ENCODE measurements at regions not wholly inside any gene's neighbourhood (a gene's known extent, or its start where the extent isn't known, plus 50 kb on each side); places are given as distances from the start of the nearest gene placed in this dataset.

GRCh38 chr4:89446193-89446592 lies 138.6 kb upstream of the GPRIN3 start:
- CTCF ChIA-PET, result no interaction called here

GRCh38 chr4:89439533-89439932 lies 131.9 kb upstream of the GPRIN3 start:
- Mint-ChIP-seq H3K27me3 (ENCODE audit: low read depth) (peaks cover 2% of the 10 kb centered on the region), H3K4me1 (ENCODE audit: low read depth) (peaks cover 10% of the 10 kb centered on the region), H3K36me3 (ENCODE audit: low read depth) (no peaks in the 10 kb centered on the region), H3K4me3 (no peak overlapping the region), H3K27ac (no peak overlapping the region), H3K9me3 (ENCODE audit: insufficient read depth) (peaks cover 4% of the 10 kb centered on the region)
- CTCF ChIA-PET, result interaction anchor here (1.0 to 2.3 kb wide), 3 partner anchors 30 to 222 kb away, joined by 3 to 26 read pairs (median 4); no protein-coding TSS in a partner anchor
- POLR2A ChIA-PET, result no interaction called here
- DNase-seq (no peak), ATAC-seq (no peak)

More at GRCh38 chr4:89446193-89446592, 138.6 kb upstream of the GPRIN3 start:
- ATAC-seq (no peak), DNase-seq (no peak)
- Mint-ChIP-seq H3K27ac (no peak overlapping the region), H3K4me1 (ENCODE audit: low read depth) (no peaks in the 10 kb centered on the region), H3K36me3 (ENCODE audit: low read depth) (peaks cover 9% of the 10 kb centered on the region), H3K4me3 (no peak overlapping the region), H3K9me3 (ENCODE audit: insufficient read depth) (peaks cover 15% of the 10 kb centered on the region), H3K27me3 (ENCODE audit: low read depth) (no peaks in the 10 kb centered on the region)
- POLR2A ChIA-PET, result no interaction called here

- POLR2A ChIA-PET, result no interaction called here
- ATAC-seq (peak; percentile 72), DNase-seq (peak; percentile 59)
- Mint-ChIP-seq H3K27me3 (ENCODE audit: low read depth) (peaks cover 2% of the 10 kb centered on the region), H3K27ac (peak overlapping the region; percentile 73), H3K9me3 (ENCODE audit: insufficient read depth) (no peaks in the 10 kb centered on the region), H3K4me3 (no peak overlapping the region), H3K4me1 (ENCODE audit: low read depth) (peaks cover 13% of the 10 kb centered on the region), H3K36me3 (ENCODE audit: low read depth) (no peaks in the 10 kb centered on the region)
- CTCF ChIA-PET, result interaction anchor here (0.6 to 2.3 kb wide), 4 partner anchors 31 to 213 kb away, joined by 3 to 26 read pairs (median 4); no protein-coding TSS in a partner anchor
Observed at GRCh38 chr4:89438102-89438831, 130.7 kb upstream of the GPRIN3 start.

- ATAC-seq (peak; percentile 70), DNase-seq (no peak)
- Mint-ChIP-seq H3K4me1 (ENCODE audit: low read depth) (peaks cover 13% of the 10 kb centered on the region), H3K27me3 (ENCODE audit: low read depth) (peaks cover 2% of the 10 kb centered on the region), H3K4me3 (no peak overlapping the region), H3K9me3 (ENCODE audit: insufficient read depth) (no peaks in the 10 kb centered on the region), H3K36me3 (ENCODE audit: low read depth) (no peaks in the 10 kb centered on the region), H3K27ac (no peak overlapping the region)
- ChIA-PET POLR2A (interaction anchor here (0.6 to 1.2 kb wide), 2 partner anchors 208 to 251 kb away, joined by 3 to 4 read pairs; no protein-coding TSS in a partner anchor), CTCF (interaction anchor here (0.6 to 2.2 kb wide), 20 partner anchors 22 to 278 kb away, joined by 3 to 80 read pairs (median 4); no protein-coding TSS in a partner anchor)
Observed at GRCh38 chr4:89434364-89434988, 126.9 kb upstream of the GPRIN3 start.

GRCh38 chr4:89427782-89428181 lies 120.2 kb upstream of the GPRIN3 start:
- Mint-ChIP-seq H3K27me3 (ENCODE audit: low read depth) (no peaks in the 10 kb centered on the region), H3K36me3 (ENCODE audit: low read depth) (peaks cover 2% of the 10 kb centered on the region), H3K4me1 (ENCODE audit: low read depth) (no peaks in the 10 kb centered on the region), H3K27ac (no peak overlapping the region), H3K4me3 (no peak overlapping the region), H3K9me3 (ENCODE audit: insufficient read depth) (peaks cover 7% of the 10 kb centered on the region)
- ATAC-seq (no peak), DNase-seq (no peak)
- CTCF ChIA-PET, result interaction anchor here (1.2 kb wide), 1 partner anchor 172 kb away, joined by 3 read pairs; no protein-coding TSS in a partner anchor
- POLR2A ChIA-PET, result no interaction called here

- no peak for DNase-seq
Observed at GRCh38 chr4:89425023-89425422, 117.4 kb upstream of the GPRIN3 start.

GRCh38 chr4:89422441-89422990 lies 114.9 kb upstream of the GPRIN3 start:
- Mint-ChIP-seq H3K4me3 (no peak overlapping the region), H3K4me1 (ENCODE audit: low read depth) (no peaks in the 10 kb centered on the region), H3K36me3 (ENCODE audit: low read depth) (no peaks in the 10 kb centered on the region), H3K27me3 (ENCODE audit: low read depth) (no peaks in the 10 kb centered on the region), H3K9me3 (ENCODE audit: insufficient read depth) (peaks cover 7% of the 10 kb centered on the region), H3K27ac (no peak overlapping the region)
- no peak for DNase-seq
- ATAC-seq, result no peak
- ChIA-PET CTCF (interaction anchor here (1.5 kb wide), 1 partner anchor 197 kb away, joined by 10 read pairs; no protein-coding TSS in a partner anchor), POLR2A (no interaction called here)

More at GRCh38 chr4:89425023-89425422, 117.4 kb upstream of the GPRIN3 start:
- ATAC-seq, result no peak
- ChIA-PET POLR2A (no interaction called here), CTCF (no interaction called here)
- Mint-ChIP-seq H3K4me1 (ENCODE audit: low read depth) (no peaks in the 10 kb centered on the region), H3K4me3 (no peak overlapping the region), H3K9me3 (ENCODE audit: insufficient read depth) (peaks cover 7% of the 10 kb centered on the region), H3K27ac (no peak overlapping the region), H3K36me3 (ENCODE audit: low read depth) (peaks cover 2% of the 10 kb centered on the region), H3K27me3 (ENCODE audit: low read depth) (no peaks in the 10 kb centered on the region)

GRCh38 chr4:89420507-89420906 lies 112.9 kb upstream of the GPRIN3 start:
- Mint-ChIP-seq H3K4me1 (ENCODE audit: low read depth) (no peaks in the 10 kb centered on the region), H3K36me3 (ENCODE audit: low read depth) (no peaks in the 10 kb centered on the region), H3K9me3 (ENCODE audit: insufficient read depth) (peaks cover 7% of the 10 kb centered on the region), H3K4me3 (no peak overlapping the region), H3K27ac (no peak overlapping the region), H3K27me3 (ENCODE audit: low read depth) (no peaks in the 10 kb centered on the region)
- no peak for ATAC-seq
- DNase-seq, result no peak
- CTCF ChIA-PET, result no interaction called here
- POLR2A ChIA-PET, result interaction anchor here (0.6 kb wide), 1 partner anchor 195 kb away, joined by 3 read pairs; no protein-coding TSS in a partner anchor

- no peaks in the 10 kb centered on the region for H3K36me3 Mint-ChIP-seq (ENCODE audit: low read depth)
- H3K4me1 Mint-ChIP-seq (ENCODE audit: low read depth), result no peaks in the 10 kb centered on the region
- ATAC-seq (no peak), DNase-seq (no peak)
- peaks cover 2% of the 10 kb centered on the region for H3K9me3 Mint-ChIP-seq (ENCODE audit: insufficient read depth)
- POLR2A ChIA-PET, result no interaction called here
- no peak overlapping the region for H3K27ac Mint-ChIP-seq
- H3K4me3 Mint-ChIP-seq, result no peak overlapping the region
- no peaks in the 10 kb centered on the region for H3K27me3 Mint-ChIP-seq (ENCODE audit: low read depth)
- CTCF ChIA-PET, result no interaction called here
Observed at GRCh38 chr4:89419111-89419695, 111.6 kb upstream of the GPRIN3 start.

GRCh38 chr4:89416960-89417359 lies 109.4 kb upstream of the GPRIN3 start:
- ChIA-PET POLR2A (no interaction called here), CTCF (no interaction called here)
- Mint-ChIP-seq H3K36me3 (ENCODE audit: low read depth) (no peaks in the 10 kb centered on the region), H3K27ac (no peak overlapping the region), H3K27me3 (ENCODE audit: low read depth) (no peaks in the 10 kb centered on the region), H3K9me3 (ENCODE audit: insufficient read depth) (no peaks in the 10 kb centered on the region), H3K4me3 (no peak overlapping the region), H3K4me1 (ENCODE audit: low read depth) (no peaks in the 10 kb centered on the region)
- DNase-seq (no peak), ATAC-seq (no peak)

- CTCF ChIA-PET, result no interaction called here
- Mint-ChIP-seq H3K27ac (no peak overlapping the region), H3K4me1 (ENCODE audit: low read depth) (no peaks in the 10 kb centered on the region), H3K9me3 (ENCODE audit: insufficient read depth) (no peaks in the 10 kb centered on the region), H3K36me3 (ENCODE audit: low read depth) (no peaks in the 10 kb centered on the region), H3K4me3 (no peak overlapping the region), H3K27me3 (ENCODE audit: low read depth) (peaks cover 1% of the 10 kb centered on the region)
- DNase-seq (no peak), ATAC-seq (no peak)
- POLR2A ChIA-PET, result no interaction called here
Observed at GRCh38 chr4:89413518-89413917, 105.9 kb upstream of the GPRIN3 start.
